Erythroblast (primary cell): ENCODE measurements at regions not wholly inside any gene's neighbourhood (a gene's known extent, or its start where the extent isn't known, plus 50 kb on each side); places are given as distances from the start of the nearest gene placed in this dataset.

Source experiments
- GATA1 ChIP-seq: IDR thresholded peaks from 2 replicates; pipeline ENCODE4 v1.6.1; 2011; ENCODE audit warnings: low read depth, mild to moderate bottlenecking, control low read depth, low read length, moderate library complexity
- POLR2A ChIP-seq: IDR thresholded peaks from 2 replicates; pipeline ENCODE4 v1.6.1; 2011; ENCODE audit warnings: mild to moderate bottlenecking, low read length

DNA sequence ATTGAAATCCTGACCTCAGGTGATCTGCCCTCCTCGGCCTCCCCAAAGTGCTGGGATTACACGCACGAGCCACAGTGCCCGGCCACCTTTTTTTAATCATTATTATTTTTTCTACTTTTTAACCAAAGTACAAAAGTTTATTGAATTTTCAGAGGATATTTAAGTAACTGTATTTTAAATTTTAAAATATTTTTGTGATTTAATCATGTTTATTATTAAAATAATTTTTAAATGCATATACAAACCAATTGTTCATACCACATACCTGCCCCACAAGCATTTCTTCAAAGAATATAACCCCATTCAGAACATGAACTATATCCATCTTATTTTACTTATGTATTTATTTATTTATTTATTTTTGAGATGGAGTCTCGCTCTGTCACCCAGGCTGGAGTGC is 163.6 kb upstream of the MAP2 start:
- no peak for TF ChIP-seq POLR2A
- no peak for TF ChIP-seq GATA1
